ENCODE measurements at regions not wholly inside any gene's neighbourhood (a gene's known extent, or its start where the extent isn't known, plus 50 kb on each side); places are given as distances from the start of the nearest gene placed in this dataset.
"Not testable (repeated sequence)": the region's sequence is repeated elsewhere in the genome, so short reads cannot be mapped to it uniquely, and the experiment has no call there.

DNA sequence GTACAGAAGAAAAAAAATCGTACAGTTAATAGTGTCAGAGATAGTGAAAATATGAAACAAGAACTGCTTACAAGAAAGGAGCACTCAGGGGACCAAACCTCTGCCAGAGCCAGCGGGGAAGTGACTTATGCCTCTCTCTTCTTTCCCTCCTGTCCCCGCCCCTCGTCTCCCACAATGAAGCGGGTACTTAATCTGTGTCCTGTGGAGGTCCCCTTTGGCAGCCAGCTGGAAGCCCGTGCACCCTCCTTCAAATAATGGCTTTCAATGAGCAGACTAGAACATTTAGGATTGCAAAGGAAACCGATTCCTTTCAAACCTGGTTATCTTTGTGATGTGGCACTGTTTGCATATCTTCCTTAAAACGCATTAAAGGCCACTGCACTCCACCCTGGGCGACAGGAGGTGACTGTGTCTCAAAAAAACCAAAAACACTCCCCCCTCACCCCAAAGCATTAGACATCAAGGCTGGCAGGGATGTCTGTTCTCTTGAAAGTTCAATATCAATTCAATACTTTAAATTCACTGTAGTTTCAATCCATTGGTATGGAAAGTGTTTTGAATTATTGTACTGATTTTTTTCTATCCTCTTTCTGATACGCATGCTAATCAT, 51.7 kb downstream of the PPIAL4C start:
- DNase-seq: peak; percentile 29

DNA sequence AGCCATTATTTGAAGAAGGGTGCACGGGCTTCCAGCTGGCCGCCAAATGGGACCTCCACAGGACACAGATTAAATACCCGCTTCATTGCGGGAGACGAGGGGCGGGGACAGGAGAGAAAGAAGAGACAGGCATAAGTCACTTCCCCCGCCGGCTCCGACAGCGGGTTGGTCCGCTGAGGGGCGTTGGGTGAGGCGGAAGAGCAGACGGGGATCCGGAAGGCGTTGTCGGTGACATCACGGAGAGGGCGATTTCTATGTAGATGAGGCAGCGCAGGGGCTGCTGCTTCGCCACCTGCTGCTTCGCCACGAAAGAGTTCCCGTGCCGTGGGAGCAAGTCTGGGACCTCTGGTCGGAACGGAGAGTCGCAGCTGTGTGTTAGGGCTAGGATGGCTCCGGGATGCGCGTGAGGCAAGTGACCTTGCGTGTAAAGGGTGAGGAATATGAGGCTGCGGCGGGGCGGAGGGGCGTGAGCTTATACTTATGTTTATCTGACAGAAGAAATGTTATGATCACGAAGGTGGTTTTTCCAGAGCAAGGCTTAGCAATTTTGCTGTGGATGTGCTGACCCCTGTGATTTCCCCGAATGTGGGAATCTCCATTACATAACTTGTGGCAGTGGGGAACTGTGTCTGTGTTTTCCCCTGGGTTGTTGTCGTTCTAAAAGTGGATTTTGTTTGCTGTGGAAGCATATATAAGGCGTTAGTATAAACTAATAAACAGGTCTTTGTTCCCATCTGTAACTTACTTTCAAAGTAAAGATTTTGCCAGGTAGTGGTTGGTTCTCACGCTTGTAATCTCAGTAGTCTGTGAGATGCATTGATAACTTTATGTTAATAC, 52.9 kb downstream of the PPIAL4C start:
- peak; percentile 90 for DNase-seq

DNA sequence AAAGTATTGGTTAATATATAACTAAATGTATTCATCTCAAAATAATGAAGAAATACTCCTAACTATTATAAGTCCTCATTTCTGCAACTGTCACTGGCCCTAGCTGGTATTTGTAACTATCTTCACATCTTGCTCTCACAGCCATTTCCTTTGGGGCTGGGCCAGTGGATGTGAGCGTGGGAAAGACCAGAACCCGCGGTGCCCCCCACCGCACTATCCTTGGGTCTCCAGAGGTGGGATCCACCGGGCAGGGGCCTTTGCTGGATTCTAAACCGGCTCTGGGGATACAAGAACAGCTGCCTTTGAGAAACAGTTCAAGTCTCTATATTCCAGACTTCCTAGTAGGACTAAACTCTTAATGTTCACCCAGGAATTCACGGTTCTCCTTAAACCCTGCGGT, 54.8 kb downstream of the PPIAL4C start:
- DNase-seq: not testable (repeated sequence)

DNA sequence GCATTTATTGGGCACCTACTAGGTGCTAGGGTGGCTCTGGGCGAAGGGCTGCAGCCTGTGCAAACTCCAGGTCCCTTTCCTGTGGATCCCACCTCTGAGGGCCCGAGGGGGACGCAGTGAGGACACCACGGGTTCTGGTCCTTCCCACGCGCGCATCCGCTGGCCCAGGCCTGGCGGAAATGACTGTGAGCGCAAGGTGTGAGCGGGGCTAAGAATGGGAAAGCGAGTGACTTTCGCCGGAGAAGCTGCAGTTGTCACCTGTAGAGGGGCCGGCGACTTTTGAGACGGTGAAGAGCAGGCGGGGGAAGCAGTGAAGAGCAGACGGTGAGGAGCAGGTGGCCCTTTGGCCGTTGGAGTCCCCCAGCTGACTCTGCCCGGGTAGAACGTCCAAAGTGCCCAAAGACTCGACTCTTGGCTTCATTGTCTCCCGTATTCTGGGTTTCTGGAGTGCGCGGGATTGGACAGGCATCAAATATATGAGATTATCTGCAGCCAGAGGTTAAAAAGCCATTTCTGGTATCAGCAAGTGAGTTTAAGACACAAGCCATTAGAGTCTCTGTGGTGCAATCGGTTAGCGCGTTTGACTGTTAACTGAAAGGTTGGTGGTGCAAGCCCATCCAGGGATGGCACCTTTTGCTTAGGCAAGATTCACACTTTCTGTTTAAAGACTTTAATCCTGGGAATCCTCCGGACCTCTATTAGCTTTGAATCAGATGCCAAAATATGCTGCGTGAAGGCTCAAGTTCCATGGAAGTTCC, 55.4 kb downstream of the PPIAL4C start:
- DNase-seq: not testable (repeated sequence)

DNA sequence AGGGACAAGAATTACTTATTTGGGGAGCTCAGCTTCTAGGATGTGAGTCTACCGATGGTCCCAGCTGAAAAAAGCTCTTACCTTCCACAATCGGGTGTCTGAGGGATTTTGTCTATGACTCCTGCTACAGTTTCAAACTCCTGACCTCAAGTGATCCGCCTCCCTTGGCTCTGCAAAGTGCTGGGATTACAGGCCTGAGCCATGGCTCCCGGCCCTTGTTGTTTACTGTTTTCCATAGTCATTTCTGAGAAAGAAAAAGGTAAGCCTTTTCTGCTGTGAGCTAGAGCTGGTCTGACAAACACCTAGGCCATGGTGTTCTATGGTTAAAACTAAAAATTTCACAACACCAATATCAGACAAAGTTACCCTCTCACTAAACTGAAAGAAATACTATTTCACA, 57.5 kb downstream of the PPIAL4C start:
- not testable (repeated sequence) for DNase-seq

DNA sequence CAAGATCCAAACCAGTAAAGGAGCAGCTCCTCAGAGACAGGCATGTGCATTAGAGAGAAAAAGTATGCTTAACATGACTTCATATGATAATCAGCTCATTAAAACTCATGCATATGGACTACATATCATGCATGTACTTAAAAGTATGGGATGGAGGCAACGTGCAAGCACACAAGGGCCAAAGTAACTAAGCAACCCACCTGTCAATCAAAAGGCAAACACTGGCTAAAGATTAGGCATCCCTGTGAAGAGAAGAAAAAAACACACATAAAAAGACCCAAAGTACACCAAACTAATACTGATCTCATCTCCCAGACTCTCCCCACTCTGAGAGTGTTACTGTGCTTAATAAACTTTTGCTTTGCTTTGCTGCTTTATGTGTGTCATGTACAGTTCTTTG, 61.2 kb downstream of the PPIAL4C start:
- DNase-seq: not testable (repeated sequence)

DNA sequence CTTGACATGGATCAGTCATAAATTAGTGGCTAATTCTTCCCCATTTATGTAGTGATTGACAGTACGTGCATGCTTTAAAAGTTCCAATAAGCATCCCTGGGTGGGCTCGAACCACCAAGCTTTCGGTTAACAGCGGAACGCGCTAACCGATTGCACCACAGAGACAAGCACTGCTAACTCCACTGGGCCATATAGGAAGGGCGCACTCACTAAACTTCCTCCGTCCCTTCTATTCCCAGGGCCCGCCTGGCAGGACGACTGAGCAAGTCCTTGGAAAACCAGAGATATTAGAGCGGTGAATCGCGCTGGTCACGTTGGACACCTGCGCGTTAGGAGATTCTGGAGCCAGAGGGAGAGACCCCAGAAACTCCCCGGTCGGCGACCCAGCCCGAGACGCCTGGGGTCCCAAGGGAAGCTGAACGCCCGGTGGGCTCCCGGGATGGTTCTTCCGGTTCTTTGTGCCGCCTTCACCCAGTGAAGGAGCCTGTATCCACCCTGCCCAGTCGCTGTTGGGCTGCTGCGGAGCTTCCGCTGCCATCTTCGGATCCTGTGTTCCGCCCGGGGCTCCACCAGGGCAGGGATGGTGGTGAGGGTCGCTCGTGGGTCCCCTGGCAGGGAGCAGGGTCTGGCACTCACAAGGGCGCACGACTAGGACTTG, 62.8 kb downstream of the PPIAL4C start:
- DNase-seq: not testable (repeated sequence)

DNA sequence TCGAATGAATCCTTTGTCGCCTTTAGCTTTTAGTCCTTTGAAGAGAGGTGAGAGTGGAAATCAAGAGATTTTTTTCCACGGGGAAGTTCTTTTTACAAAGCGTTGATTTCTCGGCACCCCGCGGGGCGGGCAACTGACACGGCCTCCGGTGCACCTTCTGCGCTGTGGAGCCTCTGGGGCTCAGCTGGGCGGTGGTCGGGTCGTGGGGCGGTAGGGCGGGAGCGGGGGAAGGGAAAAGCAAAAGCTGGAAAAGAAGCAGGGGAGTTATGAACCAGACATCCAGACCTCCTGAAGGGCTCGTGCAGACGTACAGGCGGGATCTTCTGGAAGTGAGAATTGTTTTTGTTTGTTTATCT, 63.3 kb downstream of the PPIAL4C start:
- DNase-seq: peak; percentile 33

DNA sequence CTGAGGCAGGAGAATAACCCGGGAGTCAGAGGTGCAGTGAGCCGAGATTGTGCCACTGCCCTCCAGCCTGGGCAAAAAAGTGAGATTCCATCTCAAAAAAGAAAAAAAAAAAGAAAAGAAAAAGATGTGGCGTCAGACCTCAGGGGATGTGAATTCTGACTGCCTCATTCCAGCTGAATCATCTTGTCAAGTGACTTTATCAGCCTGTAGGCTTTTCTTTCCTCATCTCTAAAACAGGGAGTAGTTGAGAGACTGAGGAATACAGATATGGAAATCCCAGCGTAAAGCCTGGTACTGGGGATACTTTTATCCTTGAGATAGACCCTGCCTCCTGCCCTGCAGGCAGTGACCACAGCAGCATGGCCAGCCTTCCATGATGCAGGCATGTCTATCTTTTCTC, 74.1 kb downstream of the PPIAL4C start:
- not testable (repeated sequence) for DNase-seq

DNA sequence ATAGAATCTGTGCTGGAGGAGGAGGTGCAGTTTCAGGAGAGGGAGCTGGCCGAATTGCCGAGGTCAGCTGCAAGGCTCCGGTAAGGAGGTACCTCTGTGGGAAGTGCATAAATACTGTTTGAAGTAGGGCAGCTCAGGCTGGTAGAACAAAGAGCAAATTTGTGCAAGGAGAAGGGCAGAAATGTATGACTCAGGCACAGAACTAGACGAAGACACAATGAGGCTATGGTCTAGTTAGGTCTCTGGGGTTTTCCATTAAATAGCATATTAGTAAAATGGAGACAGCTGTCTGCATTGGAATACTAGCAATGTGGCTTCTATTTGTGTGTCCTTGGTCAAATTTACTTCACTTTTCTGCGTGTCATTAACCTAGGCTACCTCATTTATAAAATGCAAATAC, 74.5 kb downstream of the PPIAL4C start:
- DNase-seq: not testable (repeated sequence)

DNA sequence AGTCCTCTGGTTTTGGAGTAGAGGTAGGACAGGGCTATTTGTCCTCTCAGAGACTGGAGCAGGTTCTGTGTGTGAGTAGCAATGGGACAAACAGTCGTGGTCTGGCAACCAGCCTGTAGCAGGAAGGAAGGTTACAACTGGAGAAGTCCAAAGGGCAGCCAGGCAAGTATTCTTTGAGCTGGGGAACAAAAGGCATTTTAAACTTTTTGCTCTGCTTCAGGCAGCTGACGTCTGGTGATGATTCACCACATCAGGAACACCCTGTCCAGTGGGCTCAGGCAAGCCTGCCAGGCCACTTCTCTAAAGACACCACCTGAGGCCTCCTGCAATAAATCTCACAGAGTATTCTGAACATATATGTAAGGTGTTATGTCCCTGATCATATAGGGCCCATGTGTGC, 81.0 kb downstream of the PPIAL4C start:
- not testable (repeated sequence) for DNase-seq

DNA sequence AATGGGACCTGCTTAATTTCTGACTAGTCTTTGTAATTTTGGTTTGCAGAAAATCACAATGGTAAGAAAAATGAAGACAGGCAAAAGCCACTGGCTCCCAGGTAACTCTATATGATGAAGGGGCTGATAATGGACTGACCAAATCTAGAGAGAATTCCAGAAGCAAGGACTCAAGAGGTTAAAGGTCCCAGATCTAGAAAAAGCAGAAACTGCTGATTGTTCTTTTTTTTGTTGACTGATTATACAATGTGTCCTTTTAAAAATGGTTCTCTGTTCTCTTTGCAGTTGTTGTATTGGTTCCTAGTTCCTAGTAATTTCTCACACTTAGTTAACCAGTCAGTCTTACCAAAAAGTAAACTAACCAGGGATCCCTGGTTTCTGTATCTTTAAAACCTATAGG, 81.4 kb downstream of the PPIAL4C start:
- DNase-seq: not testable (repeated sequence)

DNA sequence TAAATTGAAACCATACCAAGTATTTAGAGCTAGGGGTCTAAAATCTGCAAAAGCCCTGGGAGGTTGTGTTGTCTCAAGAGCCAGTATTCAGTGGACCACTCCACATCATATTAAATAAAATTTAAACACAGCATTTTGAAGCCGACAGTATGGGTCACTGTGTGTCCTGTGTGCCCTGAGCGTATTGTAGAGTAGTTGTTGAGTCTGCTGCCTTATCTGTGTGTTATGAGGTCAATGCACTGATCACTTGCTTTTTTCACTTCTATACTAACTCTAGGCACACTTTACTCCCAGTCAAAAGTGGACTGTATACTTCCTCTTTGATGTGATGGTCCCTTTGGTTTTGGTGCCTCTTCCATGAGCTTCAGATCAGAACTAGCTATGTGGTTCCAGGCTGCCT, 81.9 kb downstream of the PPIAL4C start:
- not testable (repeated sequence) for DNase-seq

DNA sequence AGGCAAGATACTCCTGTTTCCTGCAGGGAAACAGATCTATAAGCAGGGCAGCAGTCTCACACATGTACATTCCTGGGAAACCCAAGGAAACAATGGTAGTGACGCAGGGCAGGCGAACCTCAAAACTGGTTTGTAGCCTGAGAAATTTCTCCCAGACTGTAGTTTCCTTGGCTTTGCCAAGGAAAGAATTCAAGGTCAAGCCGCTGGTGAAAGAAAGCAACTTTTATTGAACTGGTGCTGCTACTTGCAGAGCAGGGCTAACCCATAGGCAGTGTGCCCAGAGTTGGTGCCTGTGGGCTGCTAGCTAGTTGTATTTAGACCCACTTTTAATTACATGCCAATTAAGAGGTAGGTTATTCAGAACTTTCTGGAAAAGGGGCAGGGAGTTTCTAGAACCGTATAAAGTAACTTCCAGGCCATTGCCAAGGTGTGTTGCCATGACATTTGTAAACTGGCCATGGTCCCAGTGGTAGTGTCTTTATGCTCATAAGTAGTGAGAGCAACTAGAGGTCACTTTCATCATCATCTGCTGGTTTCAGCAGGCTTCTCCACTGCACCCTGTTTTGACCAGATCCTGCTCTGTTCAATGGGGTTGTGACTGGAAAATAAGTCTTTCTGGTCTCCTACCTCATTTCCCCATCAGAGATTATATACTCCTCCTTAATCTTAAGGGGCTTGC, 89.7 kb downstream of the PPIAL4C start:
- not testable (repeated sequence) for DNase-seq

DNA sequence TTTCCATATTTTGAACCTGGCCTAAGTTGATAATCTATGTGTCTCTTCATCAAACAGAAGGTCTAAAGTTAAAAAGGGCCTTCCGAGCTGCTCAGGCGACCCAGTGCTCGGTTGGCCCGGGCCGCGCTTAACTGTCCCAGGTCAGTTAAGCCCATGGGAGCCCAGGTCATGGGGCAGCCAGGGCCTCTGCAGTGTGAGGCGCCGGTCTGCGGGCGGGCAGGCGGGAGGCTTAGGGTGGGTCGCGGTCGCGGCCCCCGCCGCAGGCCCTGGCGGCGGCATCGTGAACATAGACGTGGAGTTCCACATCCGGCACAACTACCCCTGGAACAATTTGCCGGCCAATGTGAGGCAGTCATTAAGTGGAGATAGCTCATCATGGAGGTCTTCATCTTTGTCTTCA, 91.3 kb downstream of the PPIAL4C start:
- not testable (repeated sequence) for DNase-seq

DNA sequence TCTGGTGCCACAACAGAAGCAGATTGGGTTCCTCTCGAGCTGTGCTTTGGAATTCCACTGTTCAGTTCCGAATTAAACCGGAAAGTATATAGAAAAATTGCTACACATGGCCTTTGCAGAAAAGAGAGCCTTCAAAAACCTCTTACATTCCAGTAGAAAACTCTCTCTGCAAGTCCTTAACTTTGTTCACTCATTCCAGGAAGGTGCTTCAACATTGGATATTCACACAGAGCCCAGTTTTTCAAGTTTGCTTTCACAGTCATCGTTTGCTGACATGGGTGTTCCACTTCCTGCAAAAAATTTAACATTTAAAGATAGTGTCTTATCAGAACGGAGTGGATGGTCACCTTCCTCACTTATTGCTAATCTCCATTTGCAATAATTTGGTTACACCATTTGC, 93.7 kb downstream of the PPIAL4C start:
- not testable (repeated sequence) for DNase-seq

DNA sequence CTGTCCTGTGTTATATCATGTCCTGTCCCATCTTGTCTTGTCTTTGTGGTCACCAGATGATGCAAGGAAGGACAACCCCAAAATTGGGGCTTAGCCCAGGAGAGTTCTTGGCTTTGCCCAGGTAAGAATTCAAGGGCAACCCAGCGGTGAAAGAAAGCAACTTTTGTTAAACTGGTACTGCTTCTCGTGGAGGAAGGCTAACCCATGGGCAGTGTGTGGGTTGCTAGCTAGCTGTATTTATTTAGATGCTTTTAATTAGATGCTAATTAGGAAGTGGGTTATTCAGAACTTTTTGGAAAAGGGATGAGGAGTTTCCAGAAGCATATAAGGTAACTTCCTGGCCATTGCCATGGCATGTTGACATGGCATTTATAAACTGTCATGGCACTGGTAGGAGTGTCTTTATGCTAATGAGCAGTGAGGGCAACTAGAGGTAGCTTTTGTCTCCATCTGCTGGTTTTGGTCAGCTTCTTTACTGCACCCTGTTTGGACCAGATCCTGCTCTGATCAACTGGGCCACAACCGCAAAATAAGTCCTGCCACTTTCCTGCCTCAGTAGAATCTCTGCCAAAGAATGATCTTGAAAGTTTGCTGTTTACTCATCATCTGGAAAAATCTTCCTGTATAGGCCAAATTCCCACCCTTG, 95.8 kb upstream of the FCGR1A start:
- DNase-seq: not testable (repeated sequence)

DNA sequence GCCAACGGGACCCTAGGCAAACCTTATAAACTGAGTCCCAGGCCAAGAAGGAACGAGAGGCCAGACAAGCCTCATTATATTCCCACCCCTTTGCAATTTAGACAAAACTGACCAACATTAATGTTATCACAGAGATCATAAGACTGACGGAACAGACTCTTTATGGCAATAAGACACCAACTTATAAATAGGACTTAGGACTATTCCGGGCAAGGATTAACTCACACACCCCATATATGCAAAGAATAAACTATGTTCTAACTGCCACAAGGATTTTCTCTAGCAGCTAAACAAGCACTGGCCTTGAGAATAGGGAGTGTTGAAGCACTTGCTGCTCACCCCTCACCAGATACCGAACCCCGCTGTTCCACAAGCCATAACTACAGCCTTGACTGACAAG, 91.1 kb upstream of the FCGR1A start:
- not testable (repeated sequence) for DNase-seq

DNA sequence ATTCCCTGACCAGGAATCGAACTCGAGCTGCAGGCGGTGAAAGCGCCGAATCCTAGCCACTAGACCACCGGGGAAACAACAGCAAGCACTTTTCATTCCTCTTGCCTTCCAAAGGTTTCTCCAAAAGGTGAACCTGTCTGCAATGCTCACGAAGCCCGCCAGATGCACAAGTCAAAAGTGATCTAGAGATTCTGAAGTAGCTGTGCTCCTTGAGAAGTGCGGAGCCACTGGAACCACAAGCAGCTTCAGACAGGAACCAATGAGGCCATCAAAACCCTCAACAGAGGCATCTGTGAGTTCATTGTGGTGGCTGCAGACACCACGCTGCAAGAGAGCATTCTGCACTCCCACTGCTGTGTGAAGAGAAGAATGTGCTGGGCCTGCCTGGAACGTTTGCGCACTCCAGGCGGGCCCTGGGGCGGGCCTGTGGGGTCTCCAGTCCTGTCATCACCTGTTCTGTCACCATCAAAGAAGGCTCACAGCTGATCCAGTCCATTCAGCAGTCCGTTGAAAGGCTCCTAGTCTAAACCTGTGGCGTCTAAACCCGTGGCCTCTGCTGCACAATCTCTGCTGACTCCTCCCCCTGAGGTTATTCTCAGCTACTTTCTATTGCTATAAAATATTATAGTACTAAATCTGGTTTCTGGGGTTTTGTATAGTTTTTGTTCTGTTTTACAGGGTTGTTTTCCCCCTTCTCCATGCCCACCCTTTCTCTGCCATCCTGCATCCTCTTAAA, 89.5 kb upstream of the FCGR1A start:
- peak; percentile 12 for DNase-seq

DNA sequence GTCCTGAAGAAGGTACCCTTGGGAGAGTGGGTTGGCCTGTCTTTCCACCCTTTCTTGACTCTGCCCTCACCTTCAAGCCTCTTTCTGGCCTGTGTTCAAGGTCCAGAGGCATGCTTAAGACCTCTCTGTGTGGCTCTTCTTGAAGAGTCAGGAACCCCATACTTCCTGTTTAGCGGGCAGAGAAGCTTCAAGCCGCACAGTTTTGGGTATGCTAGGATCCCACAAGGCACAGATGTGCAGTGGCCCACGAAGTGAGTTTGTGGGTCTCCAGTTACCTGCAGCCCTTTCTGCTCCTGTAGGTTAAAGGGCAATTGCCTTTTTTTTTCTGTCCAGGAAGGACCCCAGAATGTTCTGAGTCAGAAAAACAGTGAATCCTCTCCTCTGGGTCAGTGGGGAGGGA, 87.4 kb upstream of the FCGR1A start:
- DNase-seq: not testable (repeated sequence)

DNA sequence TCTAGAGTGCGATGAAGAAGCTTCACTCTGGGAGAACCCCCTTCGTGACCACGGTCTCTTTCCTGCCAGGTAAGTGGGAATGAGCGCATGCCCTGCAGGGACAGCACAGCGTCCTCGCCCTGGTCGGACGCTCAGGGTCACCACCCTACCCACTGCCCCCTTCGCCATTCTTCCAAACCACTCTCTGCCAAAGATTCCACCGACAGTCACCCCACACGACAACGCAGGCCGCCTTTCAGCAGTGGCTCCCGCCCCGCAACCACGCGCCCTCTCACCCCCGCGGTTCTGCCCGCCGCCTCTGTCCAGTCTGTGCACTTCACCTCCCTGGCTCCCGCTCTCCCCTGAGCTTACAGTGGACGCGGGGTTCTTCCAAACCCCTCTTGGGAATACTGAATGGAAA, 82.3 kb upstream of the FCGR1A start:
- not testable (repeated sequence) for DNase-seq
